Omental fat pad (tissue), 3 donors: ENCODE measurements at regions not wholly inside any gene's neighbourhood (a gene's known extent, or its start where the extent isn't known, plus 50 kb on each side); places are given as distances from the start of the nearest gene placed in this dataset.

Experiments
- ATAC-seq: fragments of 150-250 bp; one replicate; pipeline ENCODE4 v1.9.1; 2016; ENCODE audit warnings: mild to moderate bottlenecking, moderate library complexity; ENCODE audit not compliant: low FRiP score
- DNase-seq: peaks from one replicate; pipeline ENCODE4 v3.0.0-alpha.2; 2019; ENCODE audit warnings: low spot score
- TF ChIP-seq, protein P1 (sequence below), 3 donors: fragments of 450-650 bp; IDR thresholded peaks; one replicate each; pipeline ENCODE4 v1.5.1; 2016 to 2017; ENCODE audit warnings: antibody characterized with exemption in 3 of 3, mild to moderate bottlenecking in 3 of 3, moderate library complexity in 2 of 3

DNA sequence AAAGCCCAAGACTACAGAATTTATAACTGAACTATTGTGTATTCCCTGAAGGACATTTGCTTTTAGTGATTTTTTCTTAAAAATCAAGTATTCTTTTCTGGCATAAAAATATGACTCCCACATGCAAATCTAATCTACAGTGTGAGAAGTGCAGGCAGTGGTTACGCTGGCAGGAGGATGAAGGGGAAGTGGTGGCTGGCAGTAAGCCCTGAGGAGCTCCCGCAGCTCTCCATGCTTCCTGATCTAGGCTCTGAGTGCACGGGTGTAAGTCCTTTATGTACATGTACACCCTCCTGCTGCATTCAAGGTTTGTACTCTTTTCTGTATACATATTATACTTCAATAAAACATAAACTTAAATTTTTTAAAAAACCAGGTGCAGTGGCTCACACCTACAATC, 67.5 kb upstream of the PRDX6 start:
- TF ChIP-seq, protein P1, sequence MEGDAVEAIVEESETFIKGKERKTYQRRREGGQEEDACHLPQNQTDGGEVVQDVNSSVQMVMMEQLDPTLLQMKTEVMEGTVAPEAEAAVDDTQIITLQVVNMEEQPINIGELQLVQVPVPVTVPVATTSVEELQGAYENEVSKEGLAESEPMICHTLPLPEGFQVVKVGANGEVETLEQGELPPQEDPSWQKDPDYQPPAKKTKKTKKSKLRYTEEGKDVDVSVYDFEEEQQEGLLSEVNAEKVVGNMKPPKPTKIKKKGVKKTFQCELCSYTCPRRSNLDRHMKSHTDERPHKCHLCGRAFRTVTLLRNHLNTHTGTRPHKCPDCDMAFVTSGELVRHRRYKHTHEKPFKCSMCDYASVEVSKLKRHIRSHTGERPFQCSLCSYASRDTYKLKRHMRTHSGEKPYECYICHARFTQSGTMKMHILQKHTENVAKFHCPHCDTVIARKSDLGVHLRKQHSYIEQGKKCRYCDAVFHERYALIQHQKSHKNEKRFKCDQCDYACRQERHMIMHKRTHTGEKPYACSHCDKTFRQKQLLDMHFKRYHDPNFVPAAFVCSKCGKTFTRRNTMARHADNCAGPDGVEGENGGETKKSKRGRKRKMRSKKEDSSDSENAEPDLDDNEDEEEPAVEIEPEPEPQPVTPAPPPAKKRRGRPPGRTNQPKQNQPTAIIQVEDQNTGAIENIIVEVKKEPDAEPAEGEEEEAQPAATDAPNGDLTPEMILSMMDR (IDR thresholded peaks at IDR 0.05): no peak
- ATAC-seq: peak; percentile 36
- no peak for DNase-seq

DNA sequence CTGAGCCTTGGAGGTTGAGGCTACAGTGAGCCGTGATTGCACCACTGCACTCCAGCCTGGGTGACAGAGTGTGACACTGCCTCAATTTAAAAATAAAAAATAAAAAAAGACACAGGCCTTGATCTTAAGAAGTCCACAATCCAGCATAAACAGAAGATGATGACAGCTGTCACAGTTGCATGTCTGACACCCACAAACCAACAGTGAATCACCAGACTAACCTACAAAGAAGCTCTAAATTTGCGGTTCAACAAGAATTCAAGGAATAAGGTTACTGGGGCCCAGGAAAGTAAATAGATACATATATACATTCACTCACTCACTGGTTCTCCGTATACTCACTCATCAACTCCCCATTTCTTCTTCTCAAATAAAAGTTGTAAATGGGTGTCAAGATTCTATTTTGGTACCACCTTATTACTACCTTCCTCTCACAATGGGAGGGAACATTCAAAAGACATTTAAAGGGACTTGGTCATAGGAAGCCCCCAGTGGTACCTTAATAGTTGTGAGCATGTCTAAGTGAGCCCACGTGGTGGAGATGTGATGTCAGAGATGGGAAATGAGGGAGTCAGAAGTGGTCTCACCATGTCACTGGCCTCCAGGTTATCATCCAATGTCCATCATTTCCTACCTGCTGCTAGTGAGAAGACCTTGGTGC, 66.9 kb upstream of the PRDX6 start:
- TF ChIP-seq, protein P1 (IDR thresholded peaks at IDR 0.05): no peak
- no peak for ATAC-seq
- DNase-seq: no peak

DNA sequence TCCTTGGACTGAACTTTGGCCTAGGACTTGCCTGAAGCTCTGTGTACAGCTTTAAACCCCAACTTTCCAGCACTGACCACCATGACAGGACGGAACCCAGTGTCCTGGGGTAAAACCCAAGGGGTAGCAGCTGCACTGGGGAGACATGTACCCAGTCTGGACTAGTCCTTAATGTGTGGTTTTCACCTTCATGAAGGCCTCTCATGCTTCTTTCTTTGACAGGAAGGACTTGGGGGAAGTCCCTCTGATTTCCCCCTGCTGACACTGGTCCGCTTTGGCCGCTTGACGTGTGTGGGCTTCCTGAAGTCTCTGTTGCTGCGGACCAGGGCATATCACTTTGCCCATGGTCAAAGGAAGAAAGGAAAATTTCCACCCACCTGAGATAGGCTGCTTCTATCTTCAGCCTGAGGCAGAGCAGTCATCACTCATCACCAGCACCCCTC, 66.3 kb upstream of the PRDX6 start:
- DNase-seq (no peak), ATAC-seq (no peak)
- TF ChIP-seq, protein P1 (IDR thresholded peaks at IDR 0.05): no peak

DNA sequence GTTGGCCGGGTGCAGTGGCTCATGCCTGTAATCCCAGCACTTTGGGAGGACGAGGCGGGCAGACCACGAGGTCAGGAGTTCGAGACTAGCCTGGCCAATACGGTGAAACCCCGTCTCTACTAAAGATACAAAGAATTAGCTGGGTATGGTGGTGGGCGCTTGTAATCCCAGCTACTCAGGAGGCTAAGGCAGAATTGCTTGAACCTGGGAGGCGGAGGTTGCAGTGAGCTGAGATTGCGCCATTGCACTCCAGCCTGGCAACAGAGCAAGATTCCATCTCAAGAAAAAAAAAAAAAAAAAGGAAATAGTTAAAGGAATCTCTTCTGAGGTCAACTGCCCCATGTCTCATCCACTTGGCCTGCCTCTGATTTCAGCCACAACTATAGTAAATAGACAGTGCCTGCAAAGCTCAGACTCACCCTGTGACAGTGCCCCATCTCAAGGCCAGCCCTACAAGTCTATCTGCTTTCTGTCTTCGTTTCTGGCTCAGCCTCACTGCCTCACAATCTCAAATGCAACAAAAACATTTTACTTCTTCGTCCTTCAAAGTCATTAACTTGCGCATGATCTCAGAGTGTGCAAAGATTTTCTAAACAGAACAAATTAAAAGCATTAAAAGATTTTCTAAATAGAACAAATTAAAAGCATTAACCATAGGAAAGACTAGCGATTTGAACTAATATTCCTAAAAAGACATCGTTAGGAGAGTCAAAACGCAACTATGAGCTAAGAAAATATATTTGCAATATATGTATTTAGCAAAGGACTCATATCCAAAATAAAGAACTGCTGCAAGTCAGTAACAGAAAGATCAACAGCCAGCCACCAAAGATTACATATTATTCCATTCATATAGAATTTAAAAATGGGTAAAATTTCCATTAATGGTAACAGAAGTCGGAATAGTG, 65.0 kb upstream of the PRDX6 start:
- DNase-seq (no peak), ATAC-seq (peak; percentile 53)
- TF ChIP-seq, protein P1 (IDR thresholded peaks at IDR 0.05): no peak

DNA sequence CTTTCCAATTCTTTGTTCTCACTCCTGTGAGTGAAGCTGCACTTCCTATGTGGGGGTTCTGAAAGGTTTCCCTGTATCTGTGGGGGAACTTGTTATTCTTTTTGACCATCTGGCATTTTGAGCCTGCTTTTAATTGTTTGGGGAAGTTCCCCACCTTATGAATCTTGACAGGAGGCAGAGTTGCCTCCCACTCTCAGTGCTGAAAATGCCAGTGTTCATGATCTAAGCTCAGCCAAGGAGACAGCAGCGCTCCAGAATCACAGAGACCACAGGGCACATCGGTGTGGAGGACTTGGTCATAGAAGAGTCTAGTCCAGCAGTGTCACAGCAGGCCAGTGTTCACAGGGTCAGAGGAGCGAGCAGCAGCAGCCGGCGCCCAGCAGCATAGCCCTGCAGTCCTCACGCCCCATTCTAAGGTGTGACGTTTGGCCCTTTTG, 63.8 kb upstream of the PRDX6 start:
- TF ChIP-seq, protein P1 (IDR thresholded peaks at IDR 0.05): no peak
- ATAC-seq (no peak), DNase-seq (no peak)

DNA sequence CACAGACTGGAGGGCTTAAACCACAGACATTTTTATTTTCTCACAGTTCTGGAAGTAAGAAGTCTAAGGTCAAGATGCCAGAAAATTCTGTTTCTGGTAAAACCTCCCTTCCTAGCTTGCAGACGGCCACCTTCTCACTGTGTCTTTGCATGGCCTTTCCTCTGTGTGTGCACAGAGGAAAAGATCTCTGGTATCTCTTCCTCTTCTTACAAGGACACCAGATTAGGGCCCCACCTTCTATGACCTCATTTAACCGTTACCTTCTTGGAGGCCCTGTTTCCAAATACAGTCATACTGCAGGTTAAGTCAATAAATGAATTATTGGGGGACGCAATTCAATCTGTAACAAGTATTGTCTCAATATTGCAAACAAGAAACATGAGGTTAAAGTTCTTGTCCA, 63.0 kb upstream of the PRDX6 start:
- DNase-seq (no peak), ATAC-seq (no peak)
- TF ChIP-seq, protein P1 (IDR thresholded peaks at IDR 0.05): no peak
